C1 segment of cervical spinal cord (tissue), 14 donors: ENCODE measurements at regions not wholly inside any gene's neighbourhood (a gene's known extent, or its start where the extent isn't known, plus 50 kb on each side); places are given as distances from the start of the nearest gene placed in this dataset.

Experiments used
- DNase-seq, 14 donors: peaks; one replicate each; lab custom pipeline; 2025; lab: John Stamatoyannopoulos, UW

GRCh38 chr2:147553775-147554271 lies 291.0 kb upstream of the ACVR2A start:
- no peak for DNase-seq

- no peak for DNase-seq
These were observed 293.7 kb upstream of the ACVR2A start for GRCh38 chr2:147550995-147551731.

GRCh38 chr2:147549054-147549453 lies 295.8 kb upstream of the ACVR2A start:
- no peak for DNase-seq

GRCh38 chr2:147548451-147548850 lies 296.4 kb upstream of the ACVR2A start:
- DNase-seq: no peak

- DNase-seq: no peak
These were observed 297.4 kb upstream of the ACVR2A start for GRCh38 chr2:147547440-147547839.

GRCh38 chr2:147546109-147546508 lies 298.7 kb upstream of the ACVR2A start:
- no peak for DNase-seq

- DNase-seq: no peak
These were observed 301.8 kb upstream of the ACVR2A start for GRCh38 chr2:147543056-147543455.

GRCh38 chr2:147542351-147542750 lies 302.5 kb upstream of the ACVR2A start:
- DNase-seq: no peak

- DNase-seq: no peak
These were observed 303.5 kb upstream of the ACVR2A start for GRCh38 chr2:147541314-147541713.

GRCh38 chr2:147538821-147539220 lies 306.0 kb upstream of the ACVR2A start:
- DNase-seq: no peak

GRCh38 chr2:147538088-147538487 lies 306.7 kb upstream of the ACVR2A start:
- DNase-seq: no peak

GRCh38 chr2:147531269-147531668 lies 313.6 kb upstream of the ACVR2A start:
- DNase-seq: no peak

- DNase-seq: no peak
These were observed 314.8 kb upstream of the ACVR2A start for GRCh38 chr2:147530033-147530432.

GRCh38 chr2:147525819-147526489 lies 318.9 kb upstream of the ACVR2A start:
- DNase-seq: no peak

- no peak for DNase-seq
These were observed 319.9 kb upstream of the ACVR2A start for GRCh38 chr2:147524912-147525311.

- DNase-seq: no peak
These were observed 321.4 kb upstream of the ACVR2A start for GRCh38 chr2:147523415-147523814.

- DNase-seq: no peak
These were observed 322.9 kb upstream of the ACVR2A start for GRCh38 chr2:147521936-147522335.

- no peak for DNase-seq
These were observed 324.0 kb upstream of the ACVR2A start for GRCh38 chr2:147520817-147521216.

- DNase-seq: no peak
These were observed 325.7 kb upstream of the ACVR2A start for GRCh38 chr2:147519178-147519577.

- no peak for DNase-seq
These were observed 329.6 kb upstream of the ACVR2A start for GRCh38 chr2:147515213-147515612.

GRCh38 chr2:147512206-147512605 lies 332.6 kb upstream of the ACVR2A start:
- DNase-seq: no peak

GRCh38 chr2:147511491-147511948 lies 333.3 kb upstream of the ACVR2A start:
- DNase-seq: peak in 5 of 14 donors; percentile 1 to 14 (median 6)

- DNase-seq: no peak
These were observed 335.0 kb upstream of the ACVR2A start for GRCh38 chr2:147509821-147510220.
